ENCODE measurements at regions not wholly inside any gene's neighbourhood (a gene's known extent, or its start where the extent isn't known, plus 50 kb on each side); places are given as distances from the start of the nearest gene placed in this dataset.
A peak's percentile ranks its signal among the peaks of the same experiment; 100 is the strongest.
"Not testable (repeated sequence)": the region's sequence is repeated elsewhere in the genome, so short reads cannot be mapped to it uniquely, and the experiment has no call there.

DNA sequence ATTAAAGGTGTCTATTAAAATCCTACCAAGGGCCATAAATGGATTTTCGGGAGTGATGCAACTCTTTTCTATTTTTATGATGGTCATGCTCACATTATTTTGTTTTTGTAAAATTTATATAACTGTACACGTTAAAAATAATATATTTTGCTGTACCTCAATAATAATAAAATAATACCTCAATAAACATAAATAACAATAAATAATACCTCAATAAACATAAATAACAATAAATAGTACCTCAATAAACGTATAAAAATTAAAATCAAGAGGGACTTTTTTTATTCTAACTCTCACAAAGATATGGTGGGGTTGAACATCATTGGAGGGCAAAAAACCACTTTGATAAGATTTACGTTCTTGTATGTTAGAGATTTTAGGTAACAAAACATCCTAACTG is 1189.6 kb upstream of the CELF2 start:
- DNase-seq (ENCODE audit: low read depth) = no peak

DNA sequence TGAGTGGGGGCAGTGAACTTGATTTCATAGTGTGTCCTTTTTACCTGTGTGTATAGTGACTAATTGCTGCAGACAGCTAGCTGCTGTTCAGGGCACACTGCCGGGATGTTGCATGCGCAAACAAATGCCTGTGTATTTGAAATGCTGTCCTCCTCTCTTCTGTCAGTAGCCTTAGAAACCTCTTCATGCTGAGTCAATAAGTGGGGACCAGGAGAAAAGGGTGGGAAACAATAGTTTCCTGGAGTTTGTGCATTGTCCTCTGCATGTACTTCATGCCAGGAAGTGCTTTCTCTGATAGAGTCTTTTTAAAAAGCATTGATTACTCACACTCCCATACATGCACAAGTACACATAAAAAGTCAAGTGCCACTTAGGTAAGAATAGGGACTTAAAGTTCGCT is 1183.7 kb upstream of the CELF2 start:
- DNase-seq (ENCODE audit: low read depth) = no peak

DNA sequence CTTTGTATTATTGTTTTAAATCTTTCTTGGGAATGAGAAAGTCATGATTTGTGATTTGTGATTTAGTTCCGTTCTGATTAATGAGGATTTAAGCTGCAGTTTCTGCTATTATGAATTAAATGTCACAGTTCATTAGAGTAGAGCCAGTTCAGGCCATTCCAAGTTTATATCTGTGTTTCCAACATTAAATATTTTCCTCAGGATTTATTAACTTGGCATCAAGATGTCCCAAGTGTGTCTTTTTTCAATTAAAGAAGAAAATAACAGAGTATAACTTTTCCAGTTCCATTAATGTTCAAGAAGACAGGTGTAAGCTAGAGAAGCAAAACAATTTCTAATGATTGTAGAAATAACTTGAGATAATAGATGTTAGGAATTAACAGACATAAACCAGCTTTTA is 1183.2 kb upstream of the CELF2 start:
- no peak for DNase-seq (ENCODE audit: low read depth)

DNA sequence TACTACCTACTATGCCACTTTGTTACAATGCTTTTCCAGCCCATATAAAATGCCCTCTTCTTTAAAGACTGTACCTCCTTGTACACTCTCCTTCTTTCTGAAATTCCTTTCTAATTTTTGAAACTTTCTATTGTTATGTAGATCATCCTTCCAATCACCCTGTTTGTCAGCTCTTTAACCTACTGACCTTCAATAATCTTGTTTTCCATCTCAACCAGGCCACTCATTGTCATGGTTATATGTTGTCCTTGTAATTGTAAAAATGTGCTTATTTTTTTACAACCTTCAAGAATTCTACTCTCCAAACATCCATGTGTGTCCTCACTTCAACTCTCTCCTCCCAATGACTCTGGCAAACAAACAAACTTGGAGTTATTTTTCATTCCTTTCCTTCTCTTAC is 1172.6 kb upstream of the CELF2 start:
- DNase-seq (ENCODE audit: low read depth) = no peak

DNA sequence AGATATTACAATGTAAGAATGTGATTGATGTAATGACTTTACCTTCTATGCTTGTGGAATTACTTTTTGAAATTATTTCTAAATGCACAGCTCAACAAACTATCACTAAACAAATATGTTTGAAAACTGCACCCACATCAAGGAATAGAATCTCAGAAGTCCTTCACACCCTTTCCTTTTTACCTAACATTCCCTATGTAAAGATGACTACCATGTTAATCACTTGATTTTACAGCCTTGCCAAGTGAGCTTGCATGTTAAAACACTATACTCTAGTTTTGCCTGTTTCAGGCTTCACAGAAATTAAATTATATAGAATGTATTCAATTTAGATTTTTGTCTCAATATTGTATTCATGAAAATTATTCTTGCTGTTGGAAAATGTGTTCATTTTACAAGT is 1169.4 kb upstream of the CELF2 start:
- no peak for DNase-seq (ENCODE audit: low read depth)

DNA sequence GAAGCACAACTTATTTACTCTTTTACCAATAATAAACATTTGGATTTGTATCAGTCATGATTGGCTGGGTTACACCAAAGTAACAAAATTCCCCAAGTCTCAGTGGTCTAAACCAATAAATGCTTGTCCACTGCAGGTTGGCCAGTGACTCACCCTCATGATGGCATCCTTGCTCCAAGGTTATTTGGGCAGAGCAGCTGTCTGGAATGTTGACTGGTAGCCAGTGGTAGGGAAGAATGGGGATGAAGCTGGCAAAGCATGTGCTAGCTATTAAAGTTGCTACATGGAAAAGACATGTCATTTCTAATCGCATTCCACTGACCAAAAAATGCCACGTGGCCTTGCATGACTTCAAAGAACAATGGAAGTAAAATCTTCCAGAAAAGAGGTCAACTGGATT is 1168.7 kb upstream of the CELF2 start:
- no peak for DNase-seq (ENCODE audit: low read depth)

DNA sequence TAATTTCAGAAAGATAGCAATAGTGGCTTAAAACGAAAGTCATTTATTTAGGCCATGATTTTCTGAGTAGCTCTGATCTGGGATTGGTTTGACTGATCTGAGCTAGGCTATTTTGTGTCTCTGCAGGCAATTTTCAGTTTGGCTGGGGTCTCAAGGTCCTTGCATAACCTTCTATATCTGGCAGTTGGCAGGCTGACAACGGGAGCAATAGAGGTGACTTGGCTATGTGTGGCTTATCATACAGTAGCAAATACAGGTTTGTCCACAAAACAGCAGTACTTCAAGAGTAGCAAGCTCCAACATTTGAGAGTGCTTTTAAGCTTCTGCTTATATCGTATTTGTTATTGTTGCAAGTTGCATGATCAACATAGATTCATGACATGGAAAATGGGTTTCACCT is 1167.3 kb upstream of the CELF2 start:
- DNase-seq (ENCODE audit: low read depth) = no peak

DNA sequence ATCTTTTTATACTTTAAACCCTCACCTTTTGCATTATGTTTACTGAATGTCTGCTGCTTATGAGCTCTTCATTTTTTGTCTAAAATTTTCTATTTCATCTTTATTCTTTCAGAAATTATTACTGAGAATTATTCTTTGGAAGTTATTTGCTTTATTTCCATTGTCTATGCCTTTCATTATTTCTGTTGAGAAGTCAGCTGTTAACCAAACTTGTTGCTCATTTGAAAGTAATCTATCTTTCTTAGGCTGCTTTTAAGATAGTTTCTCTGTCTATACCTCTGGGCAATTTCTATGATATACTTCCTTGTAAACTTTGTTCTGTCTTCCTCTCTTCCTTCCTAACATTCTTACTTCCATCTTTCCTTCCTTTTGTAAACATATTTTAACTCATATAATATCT is 1165.9 kb upstream of the CELF2 start:
- no peak for DNase-seq (ENCODE audit: low read depth)

DNA sequence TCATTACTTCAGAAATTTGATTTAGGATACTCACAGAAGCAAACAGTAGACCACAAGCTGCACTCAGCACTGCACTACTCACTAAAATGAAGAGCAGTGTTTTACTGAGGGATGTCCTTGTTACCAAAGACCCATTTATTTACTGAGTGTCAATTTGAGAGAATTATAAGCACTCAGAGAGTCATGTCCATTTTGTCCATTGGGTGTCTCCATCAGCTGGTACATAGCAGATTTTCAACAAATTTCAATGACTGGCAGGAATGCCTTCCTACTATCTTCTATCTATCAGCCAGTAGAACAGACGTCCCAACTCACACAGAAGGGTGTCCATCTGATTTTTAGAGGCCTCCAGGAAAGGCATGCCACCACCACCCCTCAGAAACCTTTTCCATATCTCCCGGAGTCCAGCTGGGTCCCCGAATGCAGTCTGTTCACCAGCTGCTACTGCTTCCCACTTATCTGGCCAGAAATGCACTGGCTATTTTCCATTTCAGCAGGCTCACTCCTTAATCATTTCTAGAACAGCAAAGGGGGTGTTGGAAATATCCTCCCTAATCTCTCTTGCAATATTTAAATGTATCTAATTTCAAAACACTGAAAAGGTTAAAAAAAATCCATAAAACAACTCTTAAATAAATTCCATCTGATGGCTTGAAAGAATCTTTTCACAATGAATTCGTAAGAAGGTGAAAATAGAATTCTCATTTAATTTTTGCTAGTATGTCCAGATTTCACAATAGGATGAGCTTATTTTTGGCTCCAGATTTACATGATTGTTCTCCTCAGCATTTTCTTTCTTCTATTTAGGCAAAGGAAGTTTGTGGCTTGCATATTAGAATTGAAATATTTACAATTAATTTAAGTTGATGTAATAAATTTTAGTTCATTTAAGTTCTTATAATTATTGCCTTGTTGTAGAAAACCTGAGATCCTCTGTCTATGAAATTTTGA is 1164.0 kb upstream of the CELF2 start:
- DNase-seq (ENCODE audit: low read depth) = no peak

DNA sequence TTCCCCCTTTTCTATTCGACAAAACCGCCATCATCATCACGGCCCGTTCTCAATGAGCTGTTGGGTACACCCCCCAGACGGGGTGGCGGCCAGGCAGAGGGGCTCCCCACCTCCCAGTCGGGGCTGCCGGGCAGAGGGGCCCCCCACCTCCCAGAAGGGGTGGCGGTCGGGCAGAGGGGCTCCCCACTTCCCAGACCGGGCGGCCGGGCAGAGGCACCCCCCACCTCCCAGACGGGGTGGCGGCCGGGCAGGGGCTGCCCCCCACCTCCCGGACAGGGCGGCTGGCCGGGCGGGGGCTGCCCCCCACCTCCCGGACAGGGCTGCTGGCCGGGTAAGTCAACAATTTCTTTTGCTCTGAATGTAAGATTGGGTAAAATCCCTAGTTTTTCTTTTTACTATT is 1162.2 kb upstream of the CELF2 start:
- DNase-seq (ENCODE audit: low read depth) = not testable (repeated sequence)

DNA sequence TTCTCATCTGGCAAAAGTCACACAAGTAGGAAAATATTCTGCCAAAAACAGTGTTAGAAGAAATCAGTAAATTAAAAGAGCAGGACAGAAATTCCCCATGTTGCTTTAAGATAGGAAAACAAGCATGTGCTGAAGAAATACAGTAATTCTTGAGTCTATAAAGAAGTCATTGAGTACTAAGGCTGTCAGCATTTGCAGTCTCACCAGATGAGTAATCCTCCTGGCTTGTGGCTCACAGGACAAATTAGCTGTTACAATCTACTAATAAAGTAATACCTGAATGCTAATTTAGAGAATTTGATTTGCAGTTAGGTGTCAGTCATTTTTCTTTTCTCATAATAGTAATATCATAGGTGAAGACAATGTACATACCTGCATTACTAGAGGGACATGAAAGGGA is 1158.9 kb upstream of the CELF2 start:
- no peak for DNase-seq (ENCODE audit: low read depth)

DNA sequence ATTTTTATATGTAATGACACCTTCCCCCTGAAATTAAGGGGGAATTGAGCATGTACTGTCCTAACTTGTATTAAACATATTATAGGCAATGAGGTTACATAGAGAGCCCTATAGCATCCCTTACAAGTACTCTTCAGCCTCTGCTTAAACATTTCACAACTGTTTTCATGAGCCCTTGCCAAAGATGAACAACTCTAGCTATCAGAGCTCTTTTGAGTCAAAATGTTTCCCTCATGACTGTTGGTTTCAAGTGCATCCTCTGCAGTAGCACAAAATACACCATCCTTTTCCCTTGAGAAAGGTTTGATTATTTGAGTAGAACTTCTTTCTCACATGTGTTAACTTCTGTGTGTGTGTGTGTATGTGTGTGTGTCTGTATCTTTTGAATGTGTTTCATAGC is 1157.6 kb upstream of the CELF2 start:
- DNase-seq (ENCODE audit: low read depth) = no peak

DNA sequence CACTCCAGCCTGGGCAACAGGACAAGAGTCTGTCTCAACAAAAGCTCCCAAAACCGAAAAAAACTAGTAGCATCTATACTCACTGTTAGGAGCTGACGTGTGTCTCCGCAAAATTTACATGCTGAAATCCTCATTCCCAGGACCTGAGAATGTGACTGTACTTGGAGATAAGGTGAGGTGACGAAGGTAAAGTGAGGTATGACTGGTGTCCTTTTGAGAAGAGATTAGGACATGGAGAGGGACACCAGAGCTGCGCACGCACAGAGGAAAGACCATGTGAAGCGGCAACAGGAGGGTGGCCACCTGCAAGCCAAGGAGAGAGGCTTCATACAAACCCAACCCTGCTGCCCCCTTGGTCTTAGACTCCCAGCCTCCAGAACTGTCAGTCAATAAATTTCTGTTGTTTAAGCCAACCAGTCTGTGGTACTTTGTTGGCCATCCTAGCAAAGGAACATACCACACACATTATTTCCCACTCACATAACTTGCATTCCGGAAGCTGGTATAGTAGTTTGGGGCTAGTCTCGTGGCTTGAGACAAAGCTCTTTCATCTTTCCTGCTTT is 1154.0 kb upstream of the CELF2 start:
- DNase-seq (ENCODE audit: low read depth) = no peak

DNA sequence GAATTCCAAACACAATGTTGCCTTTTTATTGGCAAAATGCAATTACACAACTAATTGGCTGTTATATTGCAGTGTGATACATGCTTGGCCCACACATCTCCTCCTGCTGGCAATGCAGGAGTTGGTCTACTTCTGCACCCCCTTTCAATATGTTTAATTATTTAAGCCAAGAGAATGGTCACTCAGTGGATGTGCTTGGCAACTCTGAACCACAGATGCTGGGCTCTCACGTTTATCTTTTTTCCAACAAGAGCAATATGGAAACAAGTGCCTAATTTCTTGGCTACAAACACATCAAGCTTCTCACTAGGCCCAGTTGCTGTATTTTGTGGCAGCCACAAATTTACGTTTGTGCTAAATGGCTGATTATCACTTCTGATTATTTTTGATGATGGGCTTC is 1149.2 kb upstream of the CELF2 start:
- no peak for DNase-seq (ENCODE audit: low read depth)

DNA sequence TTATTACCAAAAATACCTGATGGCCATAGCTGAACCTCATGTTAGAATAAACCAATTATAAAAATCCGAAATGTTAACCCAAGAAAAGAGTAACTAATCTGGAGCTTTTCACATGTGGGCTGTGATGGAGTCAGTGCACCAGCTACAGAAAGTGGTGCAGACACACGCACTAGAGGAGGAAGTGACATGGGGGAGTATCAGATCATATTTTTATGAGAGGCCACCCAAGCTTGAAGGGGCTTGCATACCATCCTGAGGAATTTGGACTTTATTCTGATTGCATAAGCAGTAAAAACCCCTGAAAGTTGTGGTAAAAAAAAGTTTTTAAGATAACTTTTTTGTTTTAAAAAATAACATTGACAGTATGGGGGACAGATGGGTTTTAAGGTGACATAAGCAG is 1148.5 kb upstream of the CELF2 start:
- peak; percentile 16 for DNase-seq (ENCODE audit: low read depth)

DNA sequence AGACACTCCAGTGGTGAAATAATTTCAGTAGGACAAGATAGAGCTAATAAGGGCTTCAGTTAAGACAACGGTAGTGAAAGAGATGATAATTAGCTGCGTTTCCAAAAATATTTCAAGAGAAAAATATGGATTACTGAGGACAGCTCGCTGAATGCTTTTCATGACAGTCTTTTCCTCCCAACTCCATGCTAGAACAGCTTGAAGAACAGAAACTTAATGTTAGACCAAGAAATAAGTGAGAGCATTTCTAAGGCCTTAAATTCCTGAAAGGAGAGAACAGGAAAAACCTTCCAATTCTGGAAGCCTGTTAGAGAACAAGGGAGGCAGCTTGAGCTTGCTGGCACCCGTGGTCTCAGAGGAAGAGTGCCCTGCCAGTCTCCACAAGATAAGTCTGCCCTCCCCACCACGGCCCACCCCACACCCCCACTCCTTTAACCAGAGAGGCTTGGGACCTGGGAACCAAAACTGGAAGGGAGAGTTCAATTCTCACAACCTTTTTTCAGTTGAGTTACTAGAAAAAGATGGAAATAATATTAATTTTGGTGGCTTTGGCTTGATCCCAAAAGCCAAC is 1148.0 kb upstream of the CELF2 start:
- DNase-seq (ENCODE audit: low read depth) = no peak

DNA sequence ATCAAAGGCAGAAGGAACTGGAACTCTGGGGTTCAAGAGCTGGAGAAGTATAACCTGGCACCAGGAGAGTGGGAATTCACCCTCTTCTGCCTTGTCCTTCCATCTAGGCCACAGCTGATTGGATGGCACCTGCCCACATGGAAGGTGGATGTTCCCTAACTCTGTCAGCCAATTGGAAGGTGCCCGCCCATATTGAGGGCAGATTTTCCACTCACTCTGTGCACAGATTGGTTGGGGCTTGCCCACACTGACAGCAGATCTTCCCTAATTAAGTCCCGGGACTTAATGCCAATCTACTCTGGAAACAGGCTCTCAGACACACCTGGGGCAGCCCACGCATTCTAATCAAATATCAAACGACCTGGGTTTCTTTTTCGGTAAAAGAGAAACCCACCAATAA is 1142.3 kb upstream of the CELF2 start:
- peak; percentile 18 for DNase-seq (ENCODE audit: low read depth)

DNA sequence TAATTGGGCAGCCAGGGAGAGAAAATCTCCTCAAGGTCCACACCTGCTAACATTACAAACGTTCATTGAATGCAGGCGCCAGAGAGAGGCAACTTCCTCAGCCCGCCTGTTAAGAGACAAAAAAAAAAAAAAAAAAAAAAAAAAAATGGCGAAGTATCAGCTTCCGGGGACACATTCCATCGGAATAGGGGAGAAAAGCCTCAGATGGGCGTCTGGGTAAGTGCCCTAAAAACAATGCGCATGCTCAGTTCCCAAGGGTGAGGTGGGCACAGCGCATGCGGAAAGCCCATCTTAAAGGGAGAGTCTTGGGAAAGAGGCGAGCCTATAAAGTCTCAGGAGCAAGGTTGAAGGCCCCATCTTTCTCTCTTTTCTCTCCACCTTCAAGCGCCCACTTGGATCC is 1139.7 kb upstream of the CELF2 start:
- peak; percentile 78 for DNase-seq (ENCODE audit: low read depth)

DNA sequence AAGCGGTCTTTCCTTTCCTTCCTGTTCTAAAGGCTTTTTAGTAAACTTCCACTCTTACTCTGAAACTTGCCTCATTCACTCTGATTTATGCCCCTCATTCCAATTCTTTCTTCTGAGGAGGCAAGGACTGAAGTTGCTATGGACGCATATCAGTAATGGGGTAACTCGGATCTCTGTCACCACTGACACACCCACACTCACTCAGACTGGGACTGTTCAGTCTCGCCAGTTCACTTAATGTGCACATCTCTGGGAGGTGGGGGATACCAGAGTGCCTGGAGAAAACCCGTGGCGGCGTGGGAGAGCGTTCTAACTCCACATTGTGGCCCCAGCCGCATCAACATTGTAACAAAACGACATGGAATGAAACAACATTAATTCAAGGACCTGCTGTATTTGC is 1139.3 kb upstream of the CELF2 start:
- peak; percentile 3 for DNase-seq (ENCODE audit: low read depth)

DNA sequence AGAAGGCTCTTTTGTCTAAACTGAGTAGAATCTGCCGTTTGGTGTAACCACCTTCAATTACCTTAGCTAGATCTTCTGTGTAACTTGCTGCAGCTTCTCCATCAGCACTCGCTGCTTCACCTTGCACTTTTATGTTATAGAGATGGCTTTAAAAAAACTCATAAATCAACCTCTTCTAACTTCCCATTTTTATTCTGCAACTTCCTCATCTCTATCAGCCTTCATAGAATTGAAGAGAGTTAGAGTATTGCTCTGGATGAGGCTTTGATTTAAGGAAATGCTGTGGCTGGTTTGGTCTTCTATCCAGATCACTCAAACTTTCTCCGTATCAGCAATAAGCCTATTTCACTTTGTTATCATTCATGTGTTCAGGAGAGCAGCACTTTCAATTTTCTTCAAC is 1131.9 kb upstream of the CELF2 start:
- DNase-seq (ENCODE audit: low read depth) = no peak

DNA sequence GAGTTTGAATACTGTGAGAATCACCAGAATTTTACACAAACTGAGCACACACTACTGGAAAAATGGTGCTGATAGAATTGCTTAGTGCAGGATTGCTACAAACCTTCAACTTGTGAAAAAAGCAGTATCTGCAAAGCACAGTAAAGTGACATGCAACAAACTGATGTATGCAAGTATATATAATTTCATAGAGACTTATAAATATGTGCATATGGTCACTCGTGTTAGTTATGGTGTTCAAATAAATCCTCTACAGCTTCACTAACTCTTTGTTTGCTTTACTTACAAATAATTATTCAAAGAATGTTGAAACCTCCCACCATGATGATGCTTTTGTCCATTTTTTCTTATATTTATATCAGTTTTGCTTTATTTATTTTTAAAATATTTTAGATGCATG is 1130.9 kb upstream of the CELF2 start:
- DNase-seq (ENCODE audit: low read depth) = no peak

DNA sequence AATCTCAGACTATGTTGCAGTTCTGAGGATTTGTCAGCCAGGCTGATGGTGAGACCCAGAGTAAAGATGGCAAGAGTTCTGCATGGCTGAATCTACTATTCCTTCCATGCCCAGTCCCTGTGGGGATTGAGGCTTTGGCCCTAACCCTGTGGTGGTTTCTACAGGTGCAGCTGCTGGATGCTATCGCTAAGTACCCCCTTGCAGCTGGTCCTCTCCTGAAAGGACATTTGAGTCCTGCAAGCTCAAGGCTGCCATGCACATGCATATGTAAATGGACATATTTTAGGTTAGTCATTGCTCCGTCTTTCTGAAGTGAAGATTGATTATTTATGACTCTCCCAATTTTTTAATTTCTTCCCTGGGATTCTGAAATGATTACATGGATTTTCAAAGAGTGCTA is 1122.2 kb upstream of the CELF2 start:
- no peak for DNase-seq (ENCODE audit: low read depth)

DNA sequence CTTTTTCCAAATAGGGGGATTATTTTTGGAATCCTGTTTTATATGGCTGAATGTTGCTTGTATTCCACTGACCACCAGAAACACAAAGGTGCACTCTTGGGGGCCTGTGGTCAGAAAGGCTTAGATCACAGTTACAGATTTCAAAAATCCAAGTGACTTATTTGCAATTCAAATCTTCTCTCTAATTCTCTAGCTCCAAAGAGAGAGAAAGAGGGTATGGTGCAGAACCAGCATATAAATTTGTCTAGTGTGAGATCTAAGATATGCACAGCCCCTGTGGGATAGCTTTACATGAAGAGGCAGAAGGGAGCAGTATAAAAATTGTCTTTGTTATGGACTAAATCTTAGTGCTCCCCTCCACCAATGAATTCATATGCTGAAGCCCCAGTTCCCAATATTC is 1121.7 kb upstream of the CELF2 start:
- no peak for DNase-seq (ENCODE audit: low read depth)

All from Daoy (cell line).